GM19463 (cell line): ENCODE measurements at regions not wholly inside any gene's neighbourhood (a gene's known extent, or its start where the extent isn't known, plus 50 kb on each side); places are given as distances from the start of the nearest gene placed in this dataset.
"Not testable (repeated sequence)": the region's sequence is repeated elsewhere in the genome, so short reads cannot be mapped to it uniquely, and the experiment has no call there.

Experiments used
- ATAC-seq: cut with Tn5 transposase; IDR thresholded peaks from one replicate; pipeline ENCODE4 v1.9.1; 2021; ENCODE audit warnings: mild to moderate bottlenecking, moderate library complexity; ENCODE audit not compliant: unreplicated experiment

DNA sequence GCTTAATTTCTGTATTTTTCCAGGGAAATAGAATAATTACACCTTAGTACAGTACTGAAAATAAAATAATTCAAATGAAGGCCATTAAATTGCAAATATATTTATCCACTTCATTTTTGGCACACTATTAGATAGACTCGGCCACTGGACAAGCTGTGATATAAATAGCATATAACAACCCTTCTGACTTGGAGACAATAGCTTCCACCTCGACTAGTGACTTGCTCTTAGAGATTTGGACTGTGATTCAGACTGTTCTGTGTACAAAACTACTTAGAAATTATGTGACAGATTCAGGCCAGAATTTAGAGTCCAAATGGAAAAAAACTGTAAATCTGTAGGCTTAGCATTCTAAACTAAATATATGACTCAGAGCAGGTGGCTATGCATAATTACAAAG lies 949.9 kb downstream of the LRFN5 start:
- ATAC-seq, result no peak

DNA sequence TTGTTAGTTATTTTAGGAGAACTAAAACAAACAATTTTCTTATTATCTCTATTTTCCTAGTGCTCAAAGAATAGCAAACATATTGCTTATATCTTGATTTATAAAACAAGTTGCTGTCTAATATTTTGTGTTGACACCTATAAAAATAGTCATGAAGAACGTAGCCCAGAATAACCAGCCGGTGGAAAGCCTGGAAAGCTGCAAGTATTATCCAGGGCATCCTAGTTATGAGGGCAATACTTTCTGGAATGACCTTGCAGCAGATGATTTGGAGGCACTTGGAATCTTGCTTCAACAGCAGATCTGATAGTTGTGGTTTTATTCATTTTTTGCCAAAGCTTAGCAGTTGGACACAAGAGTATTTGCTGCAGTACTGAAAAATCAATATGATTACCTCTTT lies 948.7 kb downstream of the LRFN5 start:
- ATAC-seq, result no peak

DNA sequence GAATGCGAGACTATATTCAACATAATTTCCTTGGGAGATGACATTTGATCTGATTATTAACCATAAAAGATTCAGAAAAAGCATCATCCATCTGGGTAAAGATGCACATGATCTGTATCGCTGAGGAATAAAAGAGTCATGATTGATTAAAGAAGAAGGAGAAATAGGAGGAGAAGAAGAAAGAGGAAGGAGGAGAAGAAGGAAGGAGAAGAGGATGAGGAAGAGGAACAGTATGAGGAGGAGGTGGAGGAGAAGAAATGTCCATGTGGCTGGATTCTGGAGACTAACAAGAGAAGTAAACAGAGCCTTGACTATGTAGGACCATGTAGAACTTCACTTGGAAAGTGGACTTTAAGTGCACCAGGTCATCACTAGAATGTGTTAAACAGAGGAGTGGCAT lies 947.4 kb downstream of the LRFN5 start:
- no peak for ATAC-seq

DNA sequence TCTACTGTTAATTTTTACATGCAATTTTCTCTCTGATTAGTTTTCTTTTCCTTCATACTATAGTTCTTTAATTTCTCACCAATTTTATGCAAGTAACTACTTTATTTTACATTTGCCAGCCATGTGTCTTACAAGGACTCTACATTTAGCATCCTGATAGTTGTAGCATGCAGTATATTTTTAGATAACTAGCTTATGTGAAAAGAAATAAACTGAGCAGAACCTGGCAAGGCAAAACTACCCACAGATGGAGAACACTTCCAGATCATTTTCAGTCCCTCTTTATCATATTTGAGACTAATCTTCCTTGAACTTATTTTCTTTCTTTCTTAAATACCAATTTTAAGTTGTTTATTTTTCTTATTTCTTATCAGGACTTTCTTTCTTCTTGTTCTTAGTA lies 943.6 kb downstream of the LRFN5 start:
- no peak for ATAC-seq

DNA sequence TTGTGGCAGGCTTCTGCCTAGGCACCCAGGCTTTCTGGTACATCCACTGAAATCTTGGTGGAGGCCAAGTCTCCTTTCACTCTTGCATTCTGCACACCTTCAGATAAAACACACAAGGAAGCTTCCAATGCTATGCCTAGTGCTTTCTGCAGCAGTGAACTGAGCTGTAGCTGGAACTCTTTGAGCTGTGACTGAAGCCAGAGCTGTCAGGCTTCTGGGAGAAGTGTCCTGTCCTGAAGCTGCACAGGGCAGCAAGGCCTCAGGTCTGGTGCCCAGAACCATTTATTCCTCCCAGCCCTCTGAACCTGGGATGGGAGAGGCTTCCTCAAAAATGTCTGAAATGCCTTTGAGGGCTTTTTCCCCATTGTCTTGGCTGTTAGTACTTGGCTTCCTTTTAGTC lies 941.7 kb downstream of the LRFN5 start:
- no peak for ATAC-seq

DNA sequence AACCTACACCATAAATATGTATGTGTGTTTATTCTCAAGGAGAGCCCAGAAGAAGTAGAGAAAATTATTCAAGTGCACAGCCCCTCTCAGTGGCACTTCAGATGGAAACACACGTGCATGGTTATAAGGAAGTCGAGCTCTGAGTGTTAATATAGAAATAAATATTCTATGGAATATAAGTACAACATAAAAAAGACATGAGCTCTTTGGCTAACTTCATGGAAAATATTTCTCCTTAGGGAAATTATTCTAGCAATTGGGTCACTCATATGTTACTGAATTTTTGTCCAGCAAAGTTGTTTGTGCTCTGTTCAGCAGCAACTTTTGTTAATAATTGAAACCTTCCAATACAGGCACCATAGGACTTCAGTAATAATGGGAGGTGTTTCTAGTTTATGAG lies 939.0 kb downstream of the LRFN5 start:
- no peak for ATAC-seq

DNA sequence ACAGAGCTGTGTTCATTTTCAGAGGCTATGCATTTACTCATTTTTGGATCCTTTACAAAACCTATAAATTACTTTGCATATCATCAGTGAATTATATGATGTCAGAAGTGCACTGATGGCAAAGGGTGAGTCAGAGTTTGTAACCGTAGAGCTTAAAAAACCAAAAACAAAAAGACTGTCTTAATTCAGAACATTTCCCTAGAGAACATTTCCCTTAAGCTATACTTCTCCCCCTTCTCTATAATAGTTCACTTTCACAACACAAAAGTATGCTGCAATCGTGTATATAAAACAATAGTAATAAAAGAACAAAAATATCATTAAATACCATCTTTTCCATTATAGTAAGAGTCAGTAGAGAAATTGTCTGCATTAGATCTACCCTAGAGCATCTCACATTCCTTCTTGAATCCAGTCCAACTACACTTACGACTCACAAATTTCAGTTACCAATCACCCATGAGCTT lies 934.9 kb downstream of the LRFN5 start:
- ATAC-seq, result no peak

DNA sequence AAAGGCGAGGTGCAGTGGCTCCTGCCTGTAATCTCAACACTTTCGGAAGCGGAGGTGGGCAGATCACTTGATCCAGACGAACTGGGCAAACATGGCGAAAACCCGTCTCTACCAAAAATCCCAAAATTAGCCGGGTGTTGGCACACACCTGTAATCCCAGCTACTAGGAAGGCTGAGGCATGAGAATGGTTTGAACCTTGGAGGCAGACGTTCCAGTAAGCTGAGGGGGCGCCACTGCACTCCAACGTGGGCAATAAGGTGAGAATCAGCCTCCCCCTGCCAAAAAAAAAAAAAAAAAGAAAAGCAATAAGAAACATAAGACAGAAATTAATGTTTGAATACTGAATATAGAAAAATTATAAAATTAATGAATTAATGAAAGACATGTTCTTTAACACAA lies 928.7 kb downstream of the LRFN5 start:
- ATAC-seq, result no peak

DNA sequence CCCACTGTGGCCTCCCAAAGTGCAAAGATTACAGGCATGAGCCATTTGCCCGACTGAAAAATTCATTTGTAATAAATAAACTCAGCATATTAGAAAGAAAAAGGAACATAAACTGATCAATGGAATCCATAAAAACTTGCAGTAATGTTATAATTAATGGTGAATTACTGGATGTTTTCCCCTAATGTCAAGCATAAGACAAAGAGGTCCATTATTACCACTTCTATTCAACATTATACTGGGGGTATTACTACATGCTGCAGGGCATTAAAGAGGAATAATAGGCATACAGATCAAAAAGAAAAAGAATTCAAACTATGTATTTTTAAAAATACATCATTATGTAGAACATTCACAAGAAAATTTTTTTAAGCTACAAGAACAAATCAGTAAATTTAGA lies 926.8 kb downstream of the LRFN5 start:
- ATAC-seq, result no peak

DNA sequence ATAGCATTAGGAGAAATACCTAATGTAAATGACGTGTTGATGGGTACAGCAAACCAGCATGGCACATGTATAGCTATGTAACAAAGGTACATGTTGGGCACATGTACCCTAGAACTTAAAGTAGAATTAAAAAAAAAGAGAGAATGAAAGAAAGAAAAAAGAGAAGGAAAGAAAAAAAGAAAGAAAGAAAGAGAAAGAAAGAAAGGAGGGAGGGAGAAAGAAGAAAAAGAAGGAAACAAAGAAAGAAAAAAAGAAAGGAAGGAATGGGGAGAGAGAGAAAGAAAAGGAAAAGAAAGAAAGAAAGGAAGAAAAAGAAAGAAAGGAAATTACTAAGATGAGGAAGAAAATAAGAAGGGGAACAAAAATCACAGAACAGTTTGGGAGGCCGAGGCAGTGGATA lies 925.5 kb downstream of the LRFN5 start:
- no peak for ATAC-seq

DNA sequence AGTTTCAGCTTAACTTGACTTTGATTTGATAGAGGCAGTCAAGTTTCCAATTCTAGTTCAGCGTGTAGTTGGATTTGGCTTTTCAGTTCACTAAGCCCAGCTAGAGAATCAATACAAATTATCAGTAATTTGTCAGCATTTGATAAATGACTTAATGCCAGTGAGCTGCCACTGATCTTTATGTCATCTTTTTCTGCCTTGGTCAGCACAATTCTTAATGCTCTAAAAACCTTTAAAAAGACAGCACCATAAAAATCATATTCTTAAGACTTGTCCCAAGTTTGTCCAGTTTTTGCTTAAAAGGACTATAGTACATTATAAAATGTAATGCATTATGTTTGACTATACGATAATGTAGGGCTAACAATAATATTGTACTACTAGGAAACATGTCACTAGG lies 920.5 kb downstream of the LRFN5 start:
- ATAC-seq, result no peak

DNA sequence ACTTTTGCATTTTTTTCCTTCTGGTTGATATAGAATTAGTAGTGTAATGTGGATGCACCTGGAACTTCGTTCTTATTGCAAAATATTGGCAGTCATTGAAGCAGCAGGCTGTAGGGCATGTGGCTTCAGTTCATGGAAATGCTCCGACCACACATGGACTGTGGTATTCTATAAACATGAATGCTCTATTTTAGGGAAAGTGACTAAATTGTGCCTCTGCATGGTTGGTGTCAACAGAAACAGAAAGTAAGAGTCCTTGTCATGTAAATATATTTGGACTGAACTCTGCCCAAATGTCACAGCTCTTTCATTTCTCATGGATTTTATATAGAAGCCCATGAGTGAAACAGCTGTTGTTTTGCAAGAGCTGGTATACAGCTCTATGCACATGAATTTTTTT lies 917.0 kb downstream of the LRFN5 start:
- ATAC-seq, result no peak

DNA sequence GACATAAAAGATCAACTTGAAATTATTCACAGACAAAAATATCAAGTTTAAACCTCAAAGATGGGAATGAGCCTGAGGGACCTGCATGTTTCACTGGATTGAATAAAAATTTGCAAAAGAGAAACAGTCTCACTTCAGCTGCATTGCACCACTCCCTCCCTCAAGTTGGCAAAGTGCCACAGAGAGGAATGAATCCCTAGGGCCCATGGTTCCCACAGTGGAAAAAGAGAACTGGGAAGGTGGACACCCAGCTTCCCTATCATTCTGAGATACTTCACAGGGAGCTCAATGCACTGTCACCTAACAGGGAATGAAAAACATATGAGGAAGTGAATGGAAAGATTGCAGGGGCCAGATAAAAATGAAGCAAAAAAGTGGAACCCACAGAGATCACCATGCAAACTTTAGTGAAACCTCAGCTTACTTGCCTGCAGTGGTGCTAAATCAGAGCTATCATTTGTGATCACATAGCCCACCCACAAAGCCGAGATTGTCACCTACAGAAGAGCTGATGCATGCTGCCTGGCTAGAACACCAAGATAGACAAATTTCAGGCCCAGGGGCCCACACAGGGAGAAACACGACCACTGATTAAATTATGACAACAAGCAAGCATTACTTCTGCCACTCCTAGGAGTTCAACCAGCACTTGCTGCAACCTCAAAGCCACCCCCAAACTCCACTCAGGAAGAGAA lies 911.3 kb downstream of the LRFN5 start:
- no peak for ATAC-seq

DNA sequence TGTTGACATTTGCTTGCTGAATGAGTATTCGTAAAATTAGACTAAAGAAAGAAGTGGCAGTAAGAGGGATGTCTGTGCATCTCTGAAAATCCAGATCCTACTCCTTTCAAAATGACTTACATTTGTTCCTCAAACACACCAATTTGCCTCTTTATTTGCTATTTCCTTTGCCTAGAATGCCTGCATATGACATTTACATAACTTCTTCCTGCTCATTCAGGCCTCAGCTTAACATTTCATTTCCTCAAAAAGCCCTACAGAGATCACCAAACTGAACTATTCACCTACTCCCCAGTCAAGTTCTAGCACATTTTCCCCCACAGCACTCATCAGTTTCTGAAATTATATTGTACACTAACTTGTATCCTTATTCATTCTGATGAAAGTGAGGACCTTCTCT lies 907.2 kb downstream of the LRFN5 start:
- no peak for ATAC-seq

DNA sequence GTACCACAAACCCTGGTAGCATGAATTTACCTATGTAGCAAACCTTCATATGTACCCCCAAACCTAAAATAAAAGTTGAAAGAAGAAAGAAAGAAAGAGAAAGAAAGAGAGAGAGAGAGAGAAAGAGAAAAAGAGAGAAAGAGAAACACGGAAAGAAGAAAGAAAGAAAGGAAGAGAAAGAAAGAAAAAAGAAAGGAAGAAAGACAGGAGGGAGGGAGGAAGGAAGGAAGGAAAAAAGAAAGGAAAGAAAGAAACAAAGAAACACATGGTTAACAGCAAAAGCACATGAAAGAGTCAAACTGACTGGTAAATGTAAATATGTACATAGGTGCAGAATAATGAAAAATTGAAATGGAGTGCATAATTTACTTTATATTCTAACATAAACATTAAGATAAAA lies 903.4 kb downstream of the LRFN5 start:
- no peak for ATAC-seq

DNA sequence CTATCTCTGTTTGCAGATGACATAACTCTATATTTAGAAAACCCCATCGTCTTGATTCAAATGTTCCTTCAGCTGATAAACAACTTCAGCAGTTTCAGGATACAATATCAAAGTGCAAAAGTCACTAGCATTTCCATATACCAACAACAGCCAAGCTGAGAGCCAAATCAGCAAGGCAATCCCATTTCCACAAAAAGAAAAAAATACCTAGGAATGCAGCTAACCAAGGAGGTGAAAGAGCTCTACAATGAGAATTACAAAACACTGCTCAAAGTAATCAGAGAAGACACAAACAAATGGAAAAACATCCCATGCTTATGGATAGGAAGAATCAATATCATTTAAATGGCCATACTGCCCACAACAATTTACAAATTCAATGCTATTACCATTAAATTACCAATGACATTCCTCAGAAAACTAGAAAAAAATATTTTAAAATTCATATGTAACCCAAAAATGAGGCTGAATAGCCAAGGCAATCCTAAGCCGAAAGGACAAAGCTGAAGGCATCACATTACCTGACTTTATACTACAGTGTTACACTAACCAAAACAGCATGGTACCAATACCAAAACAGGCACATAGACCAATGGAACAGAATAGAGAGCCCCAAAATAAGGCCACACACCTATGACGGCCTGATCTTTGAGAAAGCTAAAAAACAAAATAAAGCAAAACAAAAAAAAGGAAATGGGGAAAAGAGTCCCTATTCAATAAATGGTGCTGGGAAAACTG lies 901.7 kb downstream of the LRFN5 start:
- no peak for ATAC-seq

DNA sequence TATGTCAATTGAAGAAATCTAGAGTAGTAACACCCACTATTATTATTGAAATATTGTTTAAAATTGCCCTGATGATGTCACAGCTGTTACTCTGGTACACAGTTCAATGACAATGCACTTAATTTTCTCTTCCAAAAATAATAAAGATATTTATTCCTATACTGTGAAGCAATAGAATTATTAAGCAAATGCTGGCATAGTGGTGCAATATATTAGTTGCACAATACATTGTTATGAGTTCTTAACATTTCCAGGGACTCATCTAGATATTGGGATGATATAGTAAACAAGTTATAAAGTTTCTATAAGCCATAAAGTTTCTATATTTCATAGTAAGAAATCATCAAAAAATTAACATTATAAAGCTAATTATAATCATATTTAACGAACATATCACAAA lies 897.8 kb downstream of the LRFN5 start:
- ATAC-seq, result no peak

DNA sequence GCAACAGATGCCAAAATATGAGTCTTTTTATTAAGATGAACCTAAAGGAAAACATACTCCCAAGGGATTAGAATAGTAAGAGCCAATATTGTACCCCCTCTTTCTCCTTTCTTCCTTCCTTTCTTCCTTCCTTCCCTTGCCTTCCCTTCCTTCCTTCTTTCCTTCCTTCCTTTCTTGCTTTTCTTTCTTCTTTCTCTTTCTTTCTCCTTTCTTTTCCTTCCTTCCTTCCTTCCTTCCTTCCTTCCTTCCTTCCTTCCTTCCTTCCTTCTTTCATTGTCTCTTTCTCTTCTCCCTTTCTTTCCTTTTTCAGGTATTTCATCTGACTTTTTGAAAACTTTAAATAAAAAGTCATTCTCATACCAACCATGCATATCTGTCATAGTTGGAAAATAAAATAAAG lies 892.5 kb downstream of the LRFN5 start:
- no peak for ATAC-seq

DNA sequence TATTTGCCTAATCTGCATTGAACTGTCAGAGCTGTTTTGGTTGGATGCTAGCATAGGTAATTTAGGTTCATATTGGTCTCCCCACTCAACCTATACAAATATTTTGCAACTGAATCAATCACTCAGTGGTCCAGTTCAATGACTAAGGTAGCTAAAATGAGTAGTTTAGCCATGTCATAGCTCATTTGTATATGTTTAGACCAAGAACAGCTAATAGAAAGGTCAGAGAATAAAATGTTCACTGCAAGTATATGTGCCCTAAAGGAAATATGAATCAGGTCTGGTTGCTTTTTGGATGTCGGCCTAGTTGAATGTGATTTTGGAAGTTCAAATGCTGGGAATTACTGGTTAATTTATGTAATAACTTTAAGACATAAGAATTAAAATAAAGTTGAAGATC lies 883.9 kb downstream of the LRFN5 start:
- no peak for ATAC-seq

DNA sequence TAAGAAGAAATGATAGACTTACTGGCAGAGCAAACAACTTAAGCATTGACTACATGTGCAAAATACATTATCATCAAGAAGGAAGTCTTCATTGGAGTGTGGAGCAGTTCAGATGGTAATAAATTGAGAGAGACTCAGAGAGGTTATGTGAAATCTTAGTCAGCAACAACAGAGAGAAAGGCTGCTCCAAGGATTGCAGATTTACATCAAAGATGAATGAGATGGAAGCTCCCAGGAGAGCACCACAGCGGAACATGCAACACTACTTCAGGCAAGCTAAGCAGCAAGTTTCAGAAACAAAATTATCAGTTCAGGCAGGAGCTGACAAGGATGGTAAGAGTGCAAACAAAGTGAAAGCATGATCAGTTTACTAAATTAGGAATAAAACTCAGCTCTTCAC lies 882.3 kb downstream of the LRFN5 start:
- no peak for ATAC-seq

DNA sequence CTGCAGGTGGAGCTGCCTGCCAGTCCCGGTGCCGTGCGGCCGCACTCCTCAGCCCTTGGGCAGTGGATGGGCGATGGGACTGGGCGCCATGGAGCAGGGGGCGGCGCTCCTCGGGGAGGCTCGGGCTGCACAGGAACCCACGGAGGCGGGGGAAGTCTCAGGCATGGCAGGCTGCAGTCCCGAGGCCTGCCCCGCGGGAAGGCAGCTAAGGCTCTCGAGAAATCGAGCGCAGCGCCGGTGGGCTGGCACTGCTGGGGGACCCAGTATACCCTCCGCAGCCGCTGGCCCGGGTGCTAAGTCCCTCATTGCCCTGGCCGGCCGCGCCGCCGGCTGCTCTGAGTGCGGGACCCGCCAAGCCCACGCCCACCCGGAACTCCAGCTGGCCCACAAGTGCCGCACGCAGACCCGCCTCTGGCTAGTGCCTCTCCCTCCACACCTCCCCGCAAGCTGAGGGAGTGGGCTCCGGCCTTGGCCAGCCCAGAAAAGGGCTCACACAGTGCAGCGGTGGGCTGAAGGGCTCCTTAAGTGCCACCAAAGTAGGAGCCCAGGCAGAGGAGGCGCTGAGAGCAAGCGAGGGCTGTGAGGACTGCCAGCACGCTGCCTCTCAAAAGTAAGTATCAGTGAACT lies 875.8 kb downstream of the LRFN5 start:
- ATAC-seq, result not testable (repeated sequence)

DNA sequence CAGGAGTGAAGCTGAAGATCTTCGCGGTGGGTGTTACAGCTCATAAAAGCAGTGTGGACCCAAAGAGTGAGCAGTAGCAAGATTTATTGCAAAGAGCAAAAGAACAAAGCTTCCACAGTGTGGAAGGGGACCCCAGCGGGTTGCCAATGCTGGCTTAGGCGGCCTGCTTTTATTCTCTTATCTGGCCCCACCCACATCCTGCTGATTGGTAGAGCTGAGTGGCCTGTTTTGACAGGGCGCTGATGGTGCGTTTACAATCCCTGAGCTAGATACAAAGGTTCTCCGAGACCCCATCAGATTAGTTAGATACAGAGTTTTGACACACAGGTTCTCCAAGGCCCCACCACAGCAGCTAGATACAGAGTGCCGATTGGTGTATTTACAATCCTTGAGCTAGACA lies 875.0 kb downstream of the LRFN5 start:
- ATAC-seq, result not testable (repeated sequence)
